ENCODE measurements at regions not wholly inside any gene's neighbourhood (a gene's known extent, or its start where the extent isn't known, plus 50 kb on each side); places are given as distances from the start of the nearest gene placed in this dataset.

DNA sequence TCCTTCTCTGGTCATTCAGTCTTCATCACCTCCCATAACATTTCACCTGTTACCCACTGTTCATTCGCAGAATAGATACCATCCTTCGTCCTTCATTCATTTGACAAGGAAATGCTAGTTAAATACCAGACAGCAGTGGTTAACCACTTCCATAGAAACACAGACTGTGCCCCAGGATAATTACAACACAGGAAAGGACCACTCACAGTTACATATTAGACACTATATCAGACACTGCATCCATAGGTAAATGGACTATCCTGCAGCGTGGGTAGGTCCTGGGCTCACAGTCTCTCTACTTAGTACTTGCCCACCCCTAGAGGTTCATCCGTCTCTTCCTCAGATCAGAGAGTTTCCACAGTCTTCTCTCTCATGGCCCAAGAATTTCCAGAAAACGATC, 1044.6 kb downstream of the VRK1 start:
- TF ChIP-seq POLR2A (IDR thresholded peaks at IDR 0.05; ENCODE audit: low read depth, low read length) = no peak
- TF ChIP-seq FOS (IDR thresholded peaks at IDR 0.05; ENCODE audit: low read depth, low read length) = no peak
- TF ChIP-seq, protein P1, sequence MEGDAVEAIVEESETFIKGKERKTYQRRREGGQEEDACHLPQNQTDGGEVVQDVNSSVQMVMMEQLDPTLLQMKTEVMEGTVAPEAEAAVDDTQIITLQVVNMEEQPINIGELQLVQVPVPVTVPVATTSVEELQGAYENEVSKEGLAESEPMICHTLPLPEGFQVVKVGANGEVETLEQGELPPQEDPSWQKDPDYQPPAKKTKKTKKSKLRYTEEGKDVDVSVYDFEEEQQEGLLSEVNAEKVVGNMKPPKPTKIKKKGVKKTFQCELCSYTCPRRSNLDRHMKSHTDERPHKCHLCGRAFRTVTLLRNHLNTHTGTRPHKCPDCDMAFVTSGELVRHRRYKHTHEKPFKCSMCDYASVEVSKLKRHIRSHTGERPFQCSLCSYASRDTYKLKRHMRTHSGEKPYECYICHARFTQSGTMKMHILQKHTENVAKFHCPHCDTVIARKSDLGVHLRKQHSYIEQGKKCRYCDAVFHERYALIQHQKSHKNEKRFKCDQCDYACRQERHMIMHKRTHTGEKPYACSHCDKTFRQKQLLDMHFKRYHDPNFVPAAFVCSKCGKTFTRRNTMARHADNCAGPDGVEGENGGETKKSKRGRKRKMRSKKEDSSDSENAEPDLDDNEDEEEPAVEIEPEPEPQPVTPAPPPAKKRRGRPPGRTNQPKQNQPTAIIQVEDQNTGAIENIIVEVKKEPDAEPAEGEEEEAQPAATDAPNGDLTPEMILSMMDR (conservative IDR thresholded peaks at IDR 0.05; ENCODE audit: low read depth, low read length) = no peak
- TF ChIP-seq RCOR1 (IDR thresholded peaks at IDR 0.05; ENCODE audit: insufficient replicate concordance, low read length) = no peak
- no peak for TF ChIP-seq BHLHE40 (IDR thresholded peaks at IDR 0.05; ENCODE audit: low read depth, low read length)
- TF ChIP-seq, protein P2, sequence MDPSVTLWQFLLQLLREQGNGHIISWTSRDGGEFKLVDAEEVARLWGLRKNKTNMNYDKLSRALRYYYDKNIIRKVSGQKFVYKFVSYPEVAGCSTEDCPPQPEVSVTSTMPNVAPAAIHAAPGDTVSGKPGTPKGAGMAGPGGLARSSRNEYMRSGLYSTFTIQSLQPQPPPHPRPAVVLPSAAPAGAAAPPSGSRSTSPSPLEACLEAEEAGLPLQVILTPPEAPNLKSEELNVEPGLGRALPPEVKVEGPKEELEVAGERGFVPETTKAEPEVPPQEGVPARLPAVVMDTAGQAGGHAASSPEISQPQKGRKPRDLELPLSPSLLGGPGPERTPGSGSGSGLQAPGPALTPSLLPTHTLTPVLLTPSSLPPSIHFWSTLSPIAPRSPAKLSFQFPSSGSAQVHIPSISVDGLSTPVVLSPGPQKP (IDR thresholded peaks at IDR 0.05; ENCODE audit: borderline replicate concordance, low read depth, low read length) = no peak
- TF ChIP-seq CEBPB (IDR thresholded peaks at IDR 0.05; ENCODE audit: low read depth, low read length) = no peak
- TF ChIP-seq CHD1 (IDR thresholded peaks at IDR 0.05; ENCODE audit: low read depth, low read length) = no peak
- TF ChIP-seq, protein P3, sequence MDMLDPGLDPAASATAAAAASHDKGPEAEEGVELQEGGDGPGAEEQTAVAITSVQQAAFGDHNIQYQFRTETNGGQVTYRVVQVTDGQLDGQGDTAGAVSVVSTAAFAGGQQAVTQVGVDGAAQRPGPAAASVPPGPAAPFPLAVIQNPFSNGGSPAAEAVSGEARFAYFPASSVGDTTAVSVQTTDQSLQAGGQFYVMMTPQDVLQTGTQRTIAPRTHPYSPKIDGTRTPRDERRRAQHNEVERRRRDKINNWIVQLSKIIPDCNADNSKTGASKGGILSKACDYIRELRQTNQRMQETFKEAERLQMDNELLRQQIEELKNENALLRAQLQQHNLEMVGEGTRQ (IDR thresholded peaks at IDR 0.05; ENCODE audit: low read depth, low read length) = no peak
- no peak for TF ChIP-seq MXI1 (IDR thresholded peaks at IDR 0.05; ENCODE audit: borderline replicate concordance, low read depth, low read length)
- no peak for TF ChIP-seq MAFK (IDR thresholded peaks at IDR 0.05; ENCODE audit: low read depth, low read length)
- TF ChIP-seq RAD21 (IDR thresholded peaks at IDR 0.05; ENCODE audit: low read length) = no peak

All from IMR-90 (cell line).